GM18858 (cell line): ENCODE measurements at regions not wholly inside any gene's neighbourhood (a gene's known extent, or its start where the extent isn't known, plus 50 kb on each side); places are given as distances from the start of the nearest gene placed in this dataset.

ENCODE experiments used
- ATAC-seq: cut with Tn5 transposase; IDR thresholded peaks from one replicate; pipeline ENCODE4 v1.9.1; 2021; ENCODE audit not compliant: unreplicated experiment

DNA sequence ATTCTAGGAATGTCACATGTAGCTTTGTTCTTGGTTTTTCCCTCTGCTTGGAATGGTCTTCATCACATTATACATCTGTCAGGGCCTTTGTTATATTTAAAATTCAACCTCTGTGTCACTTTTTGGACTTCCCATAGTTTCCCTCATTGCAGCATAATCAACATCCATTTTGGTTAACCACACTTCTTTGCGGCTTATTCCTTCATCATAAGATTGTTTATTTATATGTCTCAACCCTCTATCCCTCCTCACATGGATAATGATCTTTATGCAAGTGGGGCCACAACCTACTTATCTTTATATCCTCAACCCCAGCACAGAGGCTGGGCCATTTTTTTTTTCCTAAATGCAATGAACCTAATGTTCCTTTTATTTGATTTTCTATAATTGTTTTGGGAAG is 260.0 kb upstream of the THBS1 start:
- no peak for ATAC-seq

GRCh38 chr15:39321977-39322376 is 258.9 kb upstream of the THBS1 start:
- no peak for ATAC-seq

- ATAC-seq = no peak
These were observed 257.7 kb upstream of the THBS1 start for GRCh38 chr15:39323157-39323556.

GRCh38 chr15:39323706-39324105 is 257.2 kb upstream of the THBS1 start:
- ATAC-seq = no peak

DNA sequence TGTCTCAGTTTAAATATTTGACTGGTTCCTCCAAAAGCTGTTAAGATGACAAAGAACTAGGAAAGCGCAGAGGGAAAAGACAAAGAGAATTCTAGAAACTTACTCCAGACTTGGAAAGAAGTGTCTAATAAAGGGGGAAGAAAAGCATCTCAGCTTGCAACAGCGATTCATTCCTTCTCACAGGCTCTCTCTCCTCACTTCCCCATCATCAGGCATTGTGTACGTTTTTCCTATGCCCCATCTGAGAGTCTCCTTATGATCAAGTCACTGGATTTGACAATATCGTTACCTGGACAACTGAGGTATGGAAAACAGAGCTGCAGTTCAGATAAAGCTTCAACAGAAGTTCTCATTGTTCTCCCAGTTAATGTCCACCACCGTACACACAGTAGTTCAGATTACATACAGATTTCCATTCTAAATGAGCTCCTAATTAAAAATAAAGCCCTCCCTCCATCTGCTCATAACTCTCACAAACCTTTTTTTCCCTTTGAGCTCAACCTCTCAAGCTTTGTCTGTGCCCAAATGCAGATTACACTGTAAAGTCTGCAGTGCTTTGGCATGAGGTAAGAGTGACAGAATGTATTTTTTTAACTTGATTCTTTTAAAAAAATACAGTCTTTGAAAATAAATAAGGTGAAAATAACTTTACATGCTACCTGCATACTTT is 254.4 kb upstream of the THBS1 start:
- ATAC-seq = no peak

DNA sequence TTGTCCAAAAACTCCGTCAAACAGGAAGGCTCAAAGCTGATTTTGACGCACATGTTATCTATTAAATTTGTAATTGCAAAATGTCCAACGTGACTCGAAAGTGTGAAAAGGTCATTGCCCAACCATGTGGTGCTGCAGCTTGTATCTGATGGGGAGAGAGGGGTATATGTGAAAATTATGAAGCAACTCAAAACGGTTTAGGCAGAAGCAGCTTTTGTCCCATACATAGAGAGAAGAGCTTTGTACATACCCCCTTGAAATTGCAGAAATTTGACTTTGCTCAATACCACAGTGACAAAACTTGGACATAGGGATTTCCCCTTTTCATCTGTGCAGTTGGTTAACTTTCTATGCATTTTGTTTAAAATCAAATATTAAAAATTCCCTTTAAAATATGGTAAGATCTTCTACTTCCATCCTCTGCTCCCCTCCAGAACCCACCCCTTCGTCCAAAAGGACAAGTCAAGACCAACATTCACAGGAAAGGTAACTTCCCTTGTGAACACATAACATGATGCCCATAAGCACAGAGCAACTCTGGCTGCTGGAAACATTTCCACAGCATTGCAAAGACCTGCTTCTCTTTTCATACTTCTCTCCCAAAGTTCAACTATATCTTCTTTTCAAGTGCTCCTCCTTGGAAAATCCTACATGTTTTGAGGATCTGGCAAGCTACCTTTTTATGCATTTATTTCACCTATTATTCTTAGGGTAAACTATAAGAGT is 253.7 kb upstream of the THBS1 start:
- ATAC-seq = no peak

DNA sequence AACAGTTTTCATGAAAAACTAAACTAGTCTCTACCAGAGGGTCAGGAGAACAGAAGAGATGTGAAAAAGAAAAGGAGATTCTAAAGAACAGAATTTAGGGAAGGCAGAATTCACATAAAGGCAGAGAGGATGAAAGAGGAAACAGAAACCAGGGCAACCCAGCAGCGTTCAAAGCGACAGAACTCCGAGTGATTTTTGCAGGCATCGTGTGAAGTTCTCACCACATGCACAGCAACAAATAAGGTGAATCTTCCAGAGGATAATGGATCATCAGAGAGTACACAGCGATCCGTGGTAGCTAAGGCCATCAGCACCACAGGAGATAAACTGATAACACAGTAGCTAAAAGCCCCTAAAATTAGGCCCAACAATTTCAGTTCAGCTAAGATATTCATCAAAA is 250.8 kb upstream of the THBS1 start:
- no peak for ATAC-seq

GRCh38 chr15:39331584-39331983 is 249.3 kb upstream of the THBS1 start:
- ATAC-seq = no peak

- no peak for ATAC-seq
These were observed 248.0 kb upstream of the THBS1 start for GRCh38 chr15:39332846-39333245.

- ATAC-seq = no peak
These were observed 247.5 kb upstream of the THBS1 start for GRCh38 chr15:39333393-39333792.

- no peak for ATAC-seq
These were observed 247.0 kb upstream of the THBS1 start for GRCh38 chr15:39333896-39334295.

- no peak for ATAC-seq
These were observed 244.0 kb upstream of the THBS1 start for GRCh38 chr15:39336926-39337325.

DNA sequence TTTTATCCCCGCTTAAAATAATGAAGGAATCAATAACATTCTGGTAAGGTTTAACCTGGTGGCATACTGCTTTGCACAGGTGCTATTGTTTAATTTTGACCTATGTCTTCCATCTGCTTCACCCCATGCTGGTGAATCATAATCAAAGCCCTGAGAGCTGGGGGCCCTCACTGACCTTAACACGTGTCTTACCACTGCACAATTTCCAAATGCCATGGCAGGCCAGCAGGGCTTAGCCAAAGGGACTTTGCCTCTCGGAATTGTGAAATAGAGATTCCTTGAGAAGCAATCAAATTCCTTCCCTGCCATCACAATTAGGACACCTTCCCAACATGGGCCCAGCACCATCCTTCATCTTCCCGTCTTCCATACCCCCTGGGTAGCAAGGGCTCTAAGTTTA is 242.6 kb upstream of the THBS1 start:
- no peak for ATAC-seq

DNA sequence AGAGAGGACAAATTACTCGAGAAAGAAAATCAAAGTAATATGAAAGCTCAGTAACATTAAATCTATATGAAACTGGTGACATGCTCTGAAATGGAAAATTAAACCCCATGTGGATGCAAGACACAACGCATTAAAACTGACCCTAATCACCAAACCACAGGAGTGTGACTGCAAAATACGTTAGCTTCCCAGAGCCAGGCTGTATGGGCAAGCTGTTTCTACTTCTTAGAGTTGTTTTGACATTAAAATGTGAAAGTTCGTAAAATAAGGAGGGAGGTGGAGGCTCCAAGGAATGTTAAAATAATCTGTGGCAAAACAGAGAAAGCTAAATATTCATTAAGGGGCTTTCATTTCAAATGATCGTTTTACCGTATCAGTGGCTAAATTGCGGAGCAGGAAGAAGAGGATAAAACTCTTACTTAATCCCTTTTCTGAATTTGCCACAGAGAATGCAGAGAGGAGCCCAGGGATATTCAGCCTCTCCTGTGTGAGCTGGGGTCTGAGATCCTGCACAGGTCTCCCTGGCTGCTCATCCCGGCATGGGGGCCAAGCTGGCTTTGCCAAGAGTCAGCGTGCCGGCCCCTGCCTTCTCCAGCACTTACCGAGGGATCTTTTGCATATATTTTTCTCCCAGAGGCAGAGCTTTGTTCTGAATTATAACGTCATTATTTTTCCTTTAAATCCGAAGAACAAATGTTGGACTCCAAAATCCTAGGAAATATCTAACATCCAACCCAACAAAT is 239.8 kb upstream of the THBS1 start:
- ATAC-seq = no peak

DNA sequence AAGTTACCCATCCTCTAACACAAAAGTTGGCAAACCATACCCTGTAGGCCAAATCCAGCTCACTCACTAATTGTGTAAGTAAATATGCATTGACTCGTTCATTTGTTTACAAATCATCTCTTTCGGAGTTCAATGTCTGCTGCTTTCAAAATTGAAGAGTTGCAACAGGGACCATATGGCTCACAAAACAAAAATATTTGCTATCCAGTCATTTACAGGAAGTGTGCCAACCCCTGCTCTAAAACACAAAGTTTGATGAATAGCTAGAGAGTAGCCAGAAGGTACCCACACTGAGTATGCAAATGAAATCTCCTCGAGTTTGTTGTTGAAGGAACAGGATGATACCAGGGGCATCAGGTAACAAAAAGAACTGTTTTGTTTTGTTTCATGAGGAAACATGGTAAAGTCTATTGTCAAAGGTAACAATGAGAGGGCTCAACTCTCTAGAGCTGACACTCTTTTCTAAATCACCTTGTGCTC is 236.2 kb upstream of the THBS1 start:
- no peak for ATAC-seq

GRCh38 chr15:39345176-39345575 is 235.7 kb upstream of the THBS1 start:
- ATAC-seq = no peak

- ATAC-seq = no peak
These were observed 233.4 kb upstream of the THBS1 start for GRCh38 chr15:39347453-39347852.

DNA sequence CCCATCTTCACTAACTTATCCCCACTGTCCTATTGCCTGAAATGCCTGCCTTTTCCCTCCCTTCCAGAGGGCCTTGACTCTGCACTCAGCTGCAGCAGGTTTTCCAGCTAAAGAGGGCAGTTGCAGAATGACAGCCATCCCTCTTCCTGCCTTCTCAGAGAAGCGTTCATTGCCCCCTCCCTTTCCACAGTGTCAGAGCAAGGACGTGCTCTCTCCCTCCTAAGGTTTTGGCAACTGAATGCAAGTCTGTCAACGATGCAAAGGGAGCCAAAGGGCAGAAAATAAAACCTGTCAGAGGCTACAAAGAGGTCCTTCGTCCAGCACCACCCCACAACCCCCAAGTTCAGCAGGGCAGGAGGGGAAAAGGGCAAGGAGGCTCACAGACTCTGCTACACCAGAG is 230.1 kb upstream of the THBS1 start:
- no peak for ATAC-seq

DNA sequence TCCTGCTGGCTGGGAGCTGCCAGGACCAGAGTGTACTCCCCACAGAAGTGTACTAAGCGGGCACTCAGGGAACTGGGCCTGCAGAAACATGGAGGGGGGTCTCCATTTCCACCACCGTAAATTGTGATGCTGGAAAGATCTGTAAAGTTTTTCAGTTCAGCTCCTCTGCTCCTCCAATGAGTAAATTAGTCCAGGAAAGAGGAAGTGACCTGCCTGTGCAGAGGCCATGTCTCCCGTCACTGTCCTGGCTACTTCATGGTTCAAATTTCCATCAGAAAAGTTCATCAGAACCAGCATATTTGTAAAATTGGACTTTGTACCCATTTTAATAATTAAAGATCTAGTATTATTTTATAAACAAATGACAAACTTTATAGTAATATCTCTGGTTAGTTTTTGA is 226.7 kb upstream of the THBS1 start:
- no peak for ATAC-seq

- no peak for ATAC-seq
These were observed 223.2 kb upstream of the THBS1 start for GRCh38 chr15:39357480-39358268.

DNA sequence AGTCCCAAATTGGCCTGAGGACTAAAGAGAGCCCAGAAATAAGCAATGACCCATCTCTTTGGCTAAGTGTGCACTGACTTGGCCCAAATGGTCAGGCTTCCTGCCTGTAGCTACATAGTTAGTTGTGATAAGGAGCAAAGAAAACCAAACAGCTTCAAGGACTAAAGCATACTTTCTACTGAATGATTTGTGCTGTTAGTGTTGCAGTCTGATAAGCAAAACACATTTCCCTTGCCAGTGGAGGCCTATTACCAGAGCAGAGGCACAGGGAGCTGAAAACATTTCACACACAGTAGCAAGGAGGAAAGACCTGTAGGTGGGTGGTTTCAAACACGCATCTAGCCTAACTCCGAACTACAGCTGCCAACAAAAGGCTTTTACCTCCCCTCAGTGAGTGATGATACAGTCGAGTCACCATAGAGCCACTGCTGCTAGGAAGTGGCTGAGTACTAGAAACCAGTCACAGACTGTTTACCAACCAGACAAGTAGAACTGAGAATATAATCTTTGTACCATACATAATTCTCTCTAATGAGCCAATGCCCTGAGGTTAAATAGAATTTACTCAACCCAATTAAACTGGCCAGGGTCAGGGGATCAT is 222.3 kb upstream of the THBS1 start:
- no peak for ATAC-seq
